PC-3 (cell line): ENCODE measurements at regions not wholly inside any gene's neighbourhood (a gene's known extent, or its start where the extent isn't known, plus 50 kb on each side); places are given as distances from the start of the nearest gene placed in this dataset.

Experiments
- ATAC-seq: fragments of 200-7000 bp; cut with Tn5 transposase; 2 replicates; pipeline ENCODE4 v1.9.1; 2020; ENCODE audit warnings: mild to moderate bottlenecking, moderate library complexity
- BruUV-seq: library from RNA; stranded (reverse); fragments of 400-500 nt; replicated peaks from 2 replicates; lab custom pipeline; 2021; lab: Mats Ljungman, UMichigan
- CTCF ChIA-PET: fragments of 300-600 bp; sonication (Branson Sonifier 250); formaldehyde crosslinking; loops from one replicate; lab custom pipeline; 2022; ENCODE audit warnings: antibody characterized with exemption; lab: Charles Lee
- POLR2A ChIA-PET: fragments of 300-600 bp; sonication (Branson Sonifier 250); formaldehyde crosslinking; loops from one replicate; lab custom pipeline; 2022; ENCODE audit warnings: antibody characterized with exemption; ENCODE audit not compliant: unreplicated experiment; lab: Charles Lee
- DNase-seq: peaks from one replicate; pipeline ENCODE4 v3.0.0-alpha.2; 2015
- H2AFZ ChIP-seq: fragments of 300-600 bp; sonication (generic); 2 replicates; pipeline ENCODE4 v1.6.0; 2016; ENCODE audit warnings: antibody characterized with exemption, low read length
- H3F3A ChIP-seq: fragments of 300-600 bp; sonication (generic); one replicate; pipeline ENCODE4 v1.6.0; 2017; ENCODE audit warnings: antibody characterized with exemption, low read length, control low read depth, mild to moderate bottlenecking; ENCODE audit not compliant: unreplicated experiment
- H3K27ac ChIP-seq: fragments of 300-600 bp; sonication (generic); 2 replicates; pipeline ENCODE4 v1.5.1; 2016; ENCODE audit warnings: mild to moderate bottlenecking, low read length
- H3K27me3 ChIP-seq: fragments of 300-600 bp; sonication (generic); 2 replicates; pipeline ENCODE4 v1.6.1; 2016; ENCODE audit warnings: low read length, mixed read lengths
- H3K36me3 ChIP-seq: fragments of 300-600 bp; sonication (generic); 2 replicates; pipeline ENCODE4 v1.6.1; 2016; ENCODE audit warnings: low read depth, mixed run types, low read length, mixed read lengths
- H3K4me1 ChIP-seq: fragments of 300-600 bp; sonication (generic); 2 replicates; pipeline ENCODE4 v1.5.1; 2016; ENCODE audit warnings: low read length; ENCODE audit not compliant: insufficient read depth
- H3K4me2 ChIP-seq: fragments of 300-600 bp; sonication (generic); 2 replicates; pipeline ENCODE4 v1.6.0; 2016; ENCODE audit warnings: low read length
- H3K4me3 ChIP-seq: fragments of 300-600 bp; sonication (generic); 2 replicates; pipeline ENCODE4 v1.5.1; 2016; ENCODE audit warnings: mild to moderate bottlenecking, low read length, mixed read lengths
- H3K79me2 ChIP-seq: fragments of 300-600 bp; sonication (generic); 2 replicates; pipeline ENCODE4 v1.6.1; 2017; ENCODE audit warnings: low read length, mixed read lengths
- H3K9ac ChIP-seq: fragments of 300-600 bp; sonication (generic); 2 replicates; pipeline ENCODE4 v1.6.0; 2016; ENCODE audit warnings: mild to moderate bottlenecking, low read length
- H3K9me2 ChIP-seq: fragments of 300-600 bp; sonication (generic); replicated peaks from 2 replicates; pipeline ENCODE4 v1.6.1; 2016; ENCODE audit warnings: mixed run types, low read length, mixed read lengths
- H3K9me3 ChIP-seq: fragments of 300-600 bp; sonication (generic); 2 replicates; pipeline ENCODE4 v1.6.1; 2016; ENCODE audit warnings: low read length, mixed read lengths
- H4K20me1 ChIP-seq: fragments of 300-600 bp; sonication (generic); 2 replicates; pipeline ENCODE4 v1.6.1; 2016; ENCODE audit warnings: low read length, mixed read lengths
- EZH2 ChIP-seq: fragments of 300-600 bp; sonication (generic); IDR thresholded peaks from one replicate; pipeline ENCODE4 v1.6.1; 2017; ENCODE audit warnings: antibody characterized with exemption, mild to moderate bottlenecking, low read length; ENCODE audit not compliant: unreplicated experiment
- EZH2phosphoT487 ChIP-seq: fragments of 300-600 bp; sonication (generic); IDR thresholded peaks from 2 replicates; pipeline ENCODE4 v1.6.1; 2018; ENCODE audit warnings: mild to moderate bottlenecking, antibody characterized with exemption, low read length, borderline replicate concordance
- intact Hi-C: fragments of 100-400 bp; cut with micrococcal nuclease; formaldehyde crosslinking; loops from 2 replicates; pipeline ENCODE4 v1.9.0; 2023
- TF ChIP-seq, protein P1 (sequence below): fragments of 300-600 bp; sonication (generic); conservative IDR thresholded peaks from 2 replicates; pipeline ENCODE4 v1.5.1; 2017; ENCODE audit warnings: antibody characterized with exemption, low read depth, mild to moderate bottlenecking, low read length

DNA sequence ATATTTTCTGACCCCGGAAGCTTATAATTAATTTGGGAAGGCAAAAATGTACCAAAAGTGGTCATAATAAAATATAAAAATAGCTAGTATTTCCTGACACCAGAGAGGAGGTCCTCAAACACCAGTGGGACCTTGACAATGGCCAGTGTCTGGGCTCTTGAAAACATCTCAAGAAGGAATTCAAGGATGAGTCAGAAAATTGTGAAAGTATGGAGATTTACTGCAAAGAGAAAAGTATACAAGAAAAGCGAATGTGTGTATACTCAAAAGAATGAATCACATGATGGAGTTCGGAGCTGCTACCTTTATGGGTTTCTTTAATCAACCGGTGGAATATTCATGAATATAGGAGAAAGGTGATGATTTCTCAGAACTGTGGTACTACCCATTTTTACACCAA lies 1709.0 kb upstream of the WWC1 start:
- Histone ChIP-seq H3K79me2 (no peaks in the 10 kb centered on the region), H3K27me3 (no peaks in the 10 kb centered on the region), H3K36me3 (no peaks in the 10 kb centered on the region), H3K27ac (no peak overlapping the region), H3K4me3 (no peak overlapping the region), H3F3A (no peaks in the 10 kb centered on the region), H3K4me1 (no peaks in the 10 kb centered on the region), H2AFZ (no peak overlapping the region), H3K9me3 (no peaks in the 10 kb centered on the region), H3K9me2 (no peaks in the 10 kb centered on the region), H3K4me2 (no peak overlapping the region), H3K9ac (no peak overlapping the region), H4K20me1 (no peaks in the 10 kb centered on the region)
- ChIA-PET CTCF (no interaction called here), POLR2A (no interaction called here)
- TF ChIP-seq, protein P1, sequence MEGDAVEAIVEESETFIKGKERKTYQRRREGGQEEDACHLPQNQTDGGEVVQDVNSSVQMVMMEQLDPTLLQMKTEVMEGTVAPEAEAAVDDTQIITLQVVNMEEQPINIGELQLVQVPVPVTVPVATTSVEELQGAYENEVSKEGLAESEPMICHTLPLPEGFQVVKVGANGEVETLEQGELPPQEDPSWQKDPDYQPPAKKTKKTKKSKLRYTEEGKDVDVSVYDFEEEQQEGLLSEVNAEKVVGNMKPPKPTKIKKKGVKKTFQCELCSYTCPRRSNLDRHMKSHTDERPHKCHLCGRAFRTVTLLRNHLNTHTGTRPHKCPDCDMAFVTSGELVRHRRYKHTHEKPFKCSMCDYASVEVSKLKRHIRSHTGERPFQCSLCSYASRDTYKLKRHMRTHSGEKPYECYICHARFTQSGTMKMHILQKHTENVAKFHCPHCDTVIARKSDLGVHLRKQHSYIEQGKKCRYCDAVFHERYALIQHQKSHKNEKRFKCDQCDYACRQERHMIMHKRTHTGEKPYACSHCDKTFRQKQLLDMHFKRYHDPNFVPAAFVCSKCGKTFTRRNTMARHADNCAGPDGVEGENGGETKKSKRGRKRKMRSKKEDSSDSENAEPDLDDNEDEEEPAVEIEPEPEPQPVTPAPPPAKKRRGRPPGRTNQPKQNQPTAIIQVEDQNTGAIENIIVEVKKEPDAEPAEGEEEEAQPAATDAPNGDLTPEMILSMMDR, result no peak
- TF ChIP-seq EZH2phosphoT487 (no peak), EZH2 (no peak)
- ATAC-seq, result no peak
- no TSS peak for BruUV-seq
- no peak for DNase-seq
- intact Hi-C loops, result no loop called here

DNA sequence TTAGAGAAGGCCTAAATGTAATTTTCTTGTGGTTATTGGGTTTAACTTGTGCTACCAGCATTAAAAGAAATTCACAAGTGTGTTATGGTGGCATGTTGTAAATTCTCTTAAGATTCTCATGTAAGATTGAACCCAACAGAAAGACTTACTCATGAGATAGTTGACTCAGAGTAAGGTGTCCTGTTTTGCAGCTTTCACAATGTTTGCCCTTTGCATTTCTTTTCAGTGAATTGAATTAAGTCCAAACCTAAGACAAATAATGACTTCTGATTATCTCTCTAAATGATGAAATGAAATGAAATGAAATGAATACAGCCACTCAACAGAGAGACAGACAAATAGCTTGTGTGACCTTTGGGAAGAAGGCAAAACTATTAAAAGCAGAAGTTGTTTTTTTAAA lies 1696.9 kb upstream of the WWC1 start:
- no peaks in the 10 kb centered on the region for H3K9me2 ChIP-seq
- no peak overlapping the region for H2AFZ ChIP-seq
- CTCF ChIA-PET, result no interaction called here
- H4K20me1 ChIP-seq, result no peaks in the 10 kb centered on the region
- TF ChIP-seq EZH2phosphoT487 (no peak), EZH2 (no peak)
- TF ChIP-seq, protein P1, result no peak
- H3K4me2 ChIP-seq, result no peak overlapping the region
- peak overlapping the region; percentile 43; the same call in 1 of the 2 replicates for H3K27ac ChIP-seq
- no TSS peak for BruUV-seq
- no peaks in the 10 kb centered on the region for H3K79me2 ChIP-seq
- POLR2A ChIA-PET, result no interaction called here
- H3K9me3 ChIP-seq, result no peaks in the 10 kb centered on the region
- H3K4me3 ChIP-seq, result no peak overlapping the region
- no peaks in the 10 kb centered on the region for H3K4me1 ChIP-seq
- intact Hi-C loops, result no loop called here
- no peaks in the 10 kb centered on the region for H3K27me3 ChIP-seq
- DNase-seq, result peak; percentile 47
- no peaks in the 10 kb centered on the region for H3K36me3 ChIP-seq
- H3F3A ChIP-seq, result no peaks in the 10 kb centered on the region
- H3K9ac ChIP-seq, result no peak overlapping the region
- no peak for ATAC-seq

DNA sequence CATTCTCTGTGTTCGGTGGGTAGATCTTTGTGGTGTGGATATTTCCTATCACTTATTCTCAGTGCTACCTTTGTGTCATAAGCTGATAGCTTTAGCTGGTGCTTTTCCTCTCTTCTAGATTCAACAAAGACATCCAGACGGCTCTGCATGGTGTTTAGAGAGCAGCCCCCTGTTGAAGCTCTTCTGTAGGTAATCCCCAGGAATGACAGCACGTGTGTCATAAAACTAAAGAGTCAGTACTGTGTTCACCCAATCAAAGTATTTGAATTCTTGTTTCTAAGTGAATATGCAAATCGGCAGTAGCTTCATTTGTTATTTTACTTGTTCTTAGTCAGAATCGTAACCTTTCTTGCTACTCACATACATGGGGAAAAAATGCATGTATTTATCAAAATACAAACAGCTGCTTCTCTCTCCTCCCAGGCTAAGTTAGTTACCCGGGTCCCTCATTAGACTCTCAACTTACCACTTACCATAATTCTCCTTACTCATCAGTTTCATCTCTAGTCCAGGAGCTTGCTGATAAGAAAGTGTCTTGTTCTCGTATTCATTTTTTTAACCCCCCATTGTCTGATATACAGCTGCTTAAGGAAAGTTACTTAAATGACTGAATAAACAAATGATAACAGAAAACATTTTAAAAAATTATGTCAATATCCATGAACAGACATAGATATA lies 1696.0 kb upstream of the WWC1 start:
- H4K20me1 ChIP-seq, result no peaks in the 10 kb centered on the region
- no peaks in the 10 kb centered on the region for H3K36me3 ChIP-seq
- no peak overlapping the region for H2AFZ ChIP-seq
- no peaks in the 10 kb centered on the region for H3K27me3 ChIP-seq
- no peaks in the 10 kb centered on the region for H3K9me2 ChIP-seq
- H3K79me2 ChIP-seq, result no peaks in the 10 kb centered on the region
- no peak for DNase-seq
- no peak overlapping the region for H3K9ac ChIP-seq
- peak overlapping the region; percentile 43 for H3K27ac ChIP-seq
- intact Hi-C loops, result no loop called here
- no peaks in the 10 kb centered on the region for H3F3A ChIP-seq
- ChIA-PET CTCF (no interaction called here), POLR2A (no interaction called here)
- ATAC-seq, result no peak
- BruUV-seq, result no TSS peak
- no peak overlapping the region for H3K4me3 ChIP-seq
- no peak for TF ChIP-seq EZH2phosphoT487
- TF ChIP-seq, protein P1, result no peak
- no peak for TF ChIP-seq EZH2
- no peaks in the 10 kb centered on the region for H3K4me1 ChIP-seq
- no peaks in the 10 kb centered on the region for H3K9me3 ChIP-seq
- H3K4me2 ChIP-seq, result no peak overlapping the region
